Kidney (tissue), 13 donors: ENCODE measurements at regions not wholly inside any gene's neighbourhood (a gene's known extent, or its start where the extent isn't known, plus 50 kb on each side); places are given as distances from the start of the nearest gene placed in this dataset.
A peak's percentile ranks its signal among the peaks of the same experiment; 100 is the strongest.

Source experiments
- DNase-seq, 5 donors: peaks; one replicate each; pipeline ENCODE4 v3.0.0-alpha.2; 2013 to 2020
- FAIRE-seq: peaks from 2 replicates; lab custom pipeline; 2012; peaks lifted over from hg19 to GRCh38; lab: Jason Lieb, UNC
- H3K27ac ChIP-seq, 2 donors: one replicate each; pipeline ENCODE4 v1.7.0; 2013; ENCODE audit warnings: low read depth in 2 of 2, low read length in 2 of 2, inconsistent platforms in 1 of 2
- H3K27me3 ChIP-seq: one replicate; pipeline ENCODE4 v1.7.1; 2013; ENCODE audit warnings: low read length, inconsistent platforms; ENCODE audit not compliant: control insufficient read depth, insufficient read depth
- H3K36me3 ChIP-seq, 3 donors: one replicate each; pipeline versions ENCODE4 v1.7.0 to v1.7.1; 2013; ENCODE audit warnings: low read length in 3 of 3, control low read depth in 1 of 3, inconsistent platforms in 1 of 3; ENCODE audit not compliant: insufficient read depth in 3 of 3, control insufficient read depth in 2 of 3
- H3K4me1 ChIP-seq, 3 donors: one replicate each; pipeline versions ENCODE4 v1.7.0 to v1.7.1; 2013; ENCODE audit warnings: low read length in 3 of 3, inconsistent platforms in 1 of 3, low read depth in 1 of 3; ENCODE audit not compliant: control insufficient read depth in 2 of 3, insufficient read depth in 2 of 3
- H3K4me3 ChIP-seq, 3 donors: one replicate each; pipeline versions ENCODE4 v1.7.0 to v1.8.1; 2013; ENCODE audit warnings: low read length in 3 of 3, control low read depth in 1 of 3, inconsistent platforms in 1 of 3
- H3K9ac ChIP-seq, 3 donors: one replicate each; pipeline versions ENCODE4 v1.7.0 to v1.7.1; 2013; ENCODE audit warnings: low read length in 3 of 3, control low read depth in 1 of 3, inconsistent platforms in 1 of 3
- H3K9me3 ChIP-seq, 3 donors: one replicate each; pipeline versions ENCODE4 v1.7.0 to v1.7.1; 2013; ENCODE audit warnings: low read length in 3 of 3, control low read depth in 1 of 3, inconsistent platforms in 1 of 3; ENCODE audit not compliant: control insufficient read depth in 2 of 3, insufficient read depth in 1 of 3
- intact Hi-C: fragments of 100-400 bp; cut with DNase I; formaldehyde crosslinking; loops from one replicate; pipeline ENCODE4 v1.11.1; 2022
- TF ChIP-seq, protein P1 (sequence below): IDR thresholded peaks from 3 replicates; pipeline ENCODE4 v1.5.1; 2012; ENCODE audit warnings: mild to moderate bottlenecking, moderate library complexity, borderline replicate concordance; ENCODE audit not compliant: insufficient read depth; ENCODE audit errors: extremely low read depth
- donor health status: control.
- donor health status: control.
- donor health status: control.
- donor health status: control.
- donor health status: control.
- donor health status: DM: yes; HTN: yes; CAD: no.
- donor health status: Normal renal cell carcinoma (clear cell type).

DNA sequence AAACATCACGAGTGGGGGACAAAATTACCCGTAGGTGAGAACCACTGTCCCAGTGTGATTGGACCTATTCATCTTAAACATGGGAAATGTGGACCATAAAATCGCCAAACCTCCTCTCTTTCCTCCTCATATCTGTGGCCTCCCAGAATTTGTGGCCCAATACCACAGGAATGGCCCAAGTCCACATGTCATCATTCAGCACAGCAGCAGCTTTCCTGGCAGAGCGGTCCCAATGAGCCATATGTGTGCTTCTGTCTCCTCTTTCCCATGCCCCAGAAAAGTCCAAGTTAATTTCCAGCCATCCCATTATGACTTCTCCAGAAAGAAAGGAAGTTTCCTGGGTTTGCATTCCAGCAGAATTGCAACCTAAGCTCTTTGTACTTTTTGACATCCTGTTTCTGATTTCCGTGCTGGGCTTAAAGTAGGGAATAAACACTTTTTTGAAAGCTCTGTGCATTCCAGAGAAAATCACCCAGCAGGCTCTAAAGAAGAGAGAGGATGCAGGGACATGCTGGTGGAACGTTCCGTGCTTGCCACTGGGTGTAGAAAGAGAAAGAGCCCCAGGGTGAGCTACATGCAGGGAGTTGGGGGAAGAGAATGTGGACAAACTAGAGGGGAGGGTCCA is 259.4 kb upstream of the PROK2 start:
- no peaks in the 10 kb centered on the region for H3K9me3 ChIP-seq
- no peaks in the 10 kb centered on the region for H3K27me3 ChIP-seq
- no peak overlapping the region for H3K27ac ChIP-seq
- DNase-seq (no peak), FAIRE-seq (no peak)
- intact Hi-C loops, result no loop called here
- H3K4me3 ChIP-seq, result no peak overlapping the region
- TF ChIP-seq, protein P1, sequence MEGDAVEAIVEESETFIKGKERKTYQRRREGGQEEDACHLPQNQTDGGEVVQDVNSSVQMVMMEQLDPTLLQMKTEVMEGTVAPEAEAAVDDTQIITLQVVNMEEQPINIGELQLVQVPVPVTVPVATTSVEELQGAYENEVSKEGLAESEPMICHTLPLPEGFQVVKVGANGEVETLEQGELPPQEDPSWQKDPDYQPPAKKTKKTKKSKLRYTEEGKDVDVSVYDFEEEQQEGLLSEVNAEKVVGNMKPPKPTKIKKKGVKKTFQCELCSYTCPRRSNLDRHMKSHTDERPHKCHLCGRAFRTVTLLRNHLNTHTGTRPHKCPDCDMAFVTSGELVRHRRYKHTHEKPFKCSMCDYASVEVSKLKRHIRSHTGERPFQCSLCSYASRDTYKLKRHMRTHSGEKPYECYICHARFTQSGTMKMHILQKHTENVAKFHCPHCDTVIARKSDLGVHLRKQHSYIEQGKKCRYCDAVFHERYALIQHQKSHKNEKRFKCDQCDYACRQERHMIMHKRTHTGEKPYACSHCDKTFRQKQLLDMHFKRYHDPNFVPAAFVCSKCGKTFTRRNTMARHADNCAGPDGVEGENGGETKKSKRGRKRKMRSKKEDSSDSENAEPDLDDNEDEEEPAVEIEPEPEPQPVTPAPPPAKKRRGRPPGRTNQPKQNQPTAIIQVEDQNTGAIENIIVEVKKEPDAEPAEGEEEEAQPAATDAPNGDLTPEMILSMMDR, result no peak
- H3K4me1 ChIP-seq, result no peaks in the 10 kb centered on the region
- H3K9ac ChIP-seq, result no peak overlapping the region
- no peaks in the 10 kb centered on the region for H3K36me3 ChIP-seq

GRCh38 chr3:72043204-72044133 is 258.5 kb upstream of the PROK2 start:
- Histone ChIP-seq H3K27me3 (no peaks in the 10 kb centered on the region), H3K9ac (no peak overlapping the region), H3K27ac (no peak overlapping the region), H3K4me3 (no peak overlapping the region), H3K36me3 (no peaks in the 10 kb centered on the region), H3K9me3 (no peaks in the 10 kb centered on the region), H3K4me1 (no peaks in the 10 kb centered on the region)
- no peak for DNase-seq
- intact Hi-C loops, result no loop called here
- FAIRE-seq, result no peak
- TF ChIP-seq, protein P1, result no peak

- H3K27me3 ChIP-seq, result no peaks in the 10 kb centered on the region
- TF ChIP-seq, protein P1, result no peak
- no peaks in the 10 kb centered on the region for H3K4me1 ChIP-seq
- intact Hi-C loops, result no loop called here
- DNase-seq, result peak in 4 of 5 donors; percentile 34 to 77 (median 54)
- no peak overlapping the region for H3K9ac ChIP-seq
- H3K36me3 ChIP-seq, result no peaks in the 10 kb centered on the region
- H3K9me3 ChIP-seq, result no peaks in the 10 kb centered on the region
- no peak overlapping the region for H3K27ac ChIP-seq
- no peak for FAIRE-seq
- no peak overlapping the region for H3K4me3 ChIP-seq
These were observed 257.7 kb upstream of the PROK2 start for GRCh38 chr3:72042397-72043203.
